H1 (cell line): ENCODE measurements at regions not wholly inside any gene's neighbourhood (a gene's known extent, or its start where the extent isn't known, plus 50 kb on each side); places are given as distances from the start of the nearest gene placed in this dataset.

Experiments used
- CREB1 ChIP-seq: IDR thresholded peaks from 2 replicates; pipeline ENCODE4 v1.6.1; 2012; ENCODE audit warnings: inconsistent platforms
- TAF7 ChIP-seq: optimal IDR thresholded peaks from 2 replicates; pipeline ENCODE3; 2011; ENCODE audit warnings: low read depth, mild to moderate bottlenecking, inconsistent platforms, low read length, moderate library complexity, borderline replicate concordance

- TF ChIP-seq TAF7: no peak
- TF ChIP-seq CREB1: no peak
Observed at GRCh38 chr1:244199902-244200301, 148.8 kb downstream of the ZBTB18 start (continued).
